Motor neuron (in vitro differentiated cells): ENCODE measurements at regions not wholly inside any gene's neighbourhood (a gene's known extent, or its start where the extent isn't known, plus 50 kb on each side); places are given as distances from the start of the nearest gene placed in this dataset.
A peak's percentile ranks its signal among the peaks of the same experiment; 100 is the strongest.

ENCODE experiments used
- ATAC-seq, 8 experiments: fragments of 200-7000 bp; cut with Tn5 transposase; replicated peaks in 6 of 8; 2 replicates each; pipeline ENCODE4 v1.8.0; 2021; ENCODE audit warnings: mild to moderate bottlenecking in 8 of 8, moderate library complexity in 8 of 8
- H3K27ac ChIP-seq, 2 donors: fragments of 250-450 bp; sonication (Bioruptor Pico); 2 replicates each; pipeline ENCODE4 v1.9.0; 2021; ENCODE audit warnings: antibody characterized with exemption in 2 of 2, mild to moderate bottlenecking in 2 of 2, moderate library complexity in 1 of 2
- H3K4me1 ChIP-seq, 2 donors: fragments of 250-450 bp; sonication (Bioruptor Pico); replicated peaks in 1 of 2; 2 replicates each; pipeline ENCODE4 v1.6.1; 2021; ENCODE audit warnings: antibody characterized with exemption in 2 of 2, mild to moderate bottlenecking in 2 of 2, moderate library complexity in 1 of 2
- H3K4me3 ChIP-seq, 5 donors: fragments of 250-450 bp; sonication (Bioruptor Pico); 2 replicates each; pipeline ENCODE4 v1.9.0; 2021; ENCODE audit warnings: antibody characterized with exemption in 5 of 5, mild to moderate bottlenecking in 5 of 5, moderate library complexity in 4 of 5
- WGBS, 10 experiments: fragments of 450-650 bp; shearing (Covaris generic); methylation state at CpG; one replicate each; pipeline ENCODE4 v1.0.0; 2022; 5-methylcytosine and 5-hydroxymethylcytosine counted together
- in situ Hi-C, 9 experiments: fragments of 400-800 bp; cut with MboI; loops; one replicate each; pipeline ENCODE4 v1.15.0; 2021; ENCODE audit warnings: low sequenced_read_pairs in 9 of 9, low pct_unique_long_range_greater_than_20kb in 2 of 9; ENCODE audit not compliant: unreplicated experiment in 9 of 9

GRCh38 chr12:132410296-132410625 lies 79.7 kb upstream of the FBRSL1 start:
- no peak overlapping the region for H3K4me3 ChIP-seq
- in situ Hi-C loops: loop anchor here in 6 of 9 experiments (25.0 kb wide), 3 partner anchors 152 to 248 kb away; partner anchors contain the start of genes LRCOL1 (in 3 of the 6) and P2RX2 (in 3 of the 6)
- ATAC-seq: no peak
- peaks cover 2 to 11% of the 10 kb centered on the region in 2 donors for H3K4me1 ChIP-seq
- 83% methylated on average over 4 of the region's 18 CpGs; no CpG with 5 or more reads in 9 of the 10 experiments for WGBS, 10 experiments
- no peak overlapping the region for H3K27ac ChIP-seq

GRCh38 chr12:132409495-132410295 lies 80.3 kb upstream of the FBRSL1 start:
- in situ Hi-C loops: loop anchor here in 6 of 9 experiments (10.0 to 25.0 kb wide), 4 partner anchors 153 to 247 kb away; partner anchors contain the start of genes LRCOL1 (in 3 of the 6) and P2RX2 (in 3 of the 6)
- no peak for ATAC-seq
- Histone ChIP-seq H3K4me1 (peaks cover 2 to 8% of the 10 kb centered on the region in 2 donors), H3K4me3 (no peak overlapping the region), H3K27ac (no peak overlapping the region)
- 85% methylated on average over 10 of the region's 42 CpGs; no CpG with 5 or more reads in 9 of the 10 experiments for WGBS, 10 experiments

GRCh38 chr12:132408626-132409494 lies 79.5 kb upstream of the GALNT9 start:
- in situ Hi-C loops: loop anchor here in 6 of 9 experiments (10.0 to 25.0 kb wide), 4 partner anchors 153 to 247 kb away; partner anchors contain the start of genes LRCOL1 (in 3 of the 6) and P2RX2 (in 3 of the 6)
- no peak for ATAC-seq
- WGBS, 10 experiments: 55 to 100% (median 97%) methylated on average over 1 to 6 of the region's 33 CpGs; no CpG with 5 or more reads in 4 of the 10 experiments
- Histone ChIP-seq H3K4me1 (peaks cover 2 to 8% of the 10 kb centered on the region in 2 donors), H3K27ac (no peak overlapping the region), H3K4me3 (no peak overlapping the region)

- Histone ChIP-seq H3K27ac (no peak overlapping the region), H3K4me3 (no peak overlapping the region), H3K4me1 (peaks cover 2 to 6% of the 10 kb centered on the region in 2 donors)
- 73 to 80% methylated on average over 2 to 3 of the region's 10 CpGs; no CpG with 5 or more reads in 8 of the 10 experiments for WGBS, 10 experiments
- no peak for ATAC-seq
- in situ Hi-C loops: loop anchor here in 6 of 9 experiments (10.0 to 25.0 kb wide), 4 partner anchors 154 to 246 kb away; partner anchors contain the start of genes LRCOL1 (in 3 of the 6) and P2RX2 (in 3 of the 6)
These were observed 78.6 kb upstream of the GALNT9 start for GRCh38 chr12:132407992-132408391.

GRCh38 chr12:132407451-132407961 lies 78.1 kb upstream of the GALNT9 start:
- peaks cover 2 to 6% of the 10 kb centered on the region in 2 donors for H3K4me1 ChIP-seq
- in situ Hi-C loops: loop anchor here in 6 of 9 experiments (10.0 to 25.0 kb wide), 4 partner anchors 155 to 245 kb away; partner anchors contain the start of genes LRCOL1 (in 3 of the 6) and P2RX2 (in 3 of the 6)
- 0 to 33% (median 17%) methylated on average over 1 to 9 of the region's 32 CpGs; no CpG with 5 or more reads in 5 of the 10 experiments for WGBS, 10 experiments
- no peak overlapping the region for H3K27ac ChIP-seq
- no peak overlapping the region for H3K4me3 ChIP-seq
- peak in 3 of 8 experiments; percentile 65 to 70 (median 69) for ATAC-seq

- no peak overlapping the region for H3K4me3 ChIP-seq
- in situ Hi-C loops: loop anchor here in 6 of 9 experiments (10.0 to 25.0 kb wide), 4 partner anchors 156 to 244 kb away; partner anchors contain the start of genes LRCOL1 (in 3 of the 6) and P2RX2 (in 3 of the 6)
These were observed 77.4 kb upstream of the GALNT9 start for GRCh38 chr12:132406493-132407450.

GRCh38 chr12:132405742-132406251 lies 76.4 kb upstream of the GALNT9 start:
- ATAC-seq: no peak
- no peak overlapping the region for H3K27ac ChIP-seq
- in situ Hi-C loops: loop anchor here in 6 of 9 experiments (10.0 to 25.0 kb wide), 4 partner anchors 157 to 243 kb away; partner anchors contain the start of genes LRCOL1 (in 3 of the 6) and P2RX2 (in 3 of the 6)
- H3K4me3 ChIP-seq: no peak overlapping the region
- 47 to 100% (median 82%) methylated on average over 1 to 6 of the region's 22 CpGs; no CpG with 5 or more reads in 6 of the 10 experiments for WGBS, 10 experiments
- H3K4me1 ChIP-seq: peaks cover 2 to 8% of the 10 kb centered on the region in 2 donors

More at GRCh38 chr12:132406493-132407450, 77.4 kb upstream of the GALNT9 start:
- H3K27ac ChIP-seq: no peak overlapping the region
- H3K4me1 ChIP-seq: peaks cover 2 to 6% of the 10 kb centered on the region in 2 donors
- peak in 5 of 8 experiments; percentile 23 to 70 (median 28) for ATAC-seq
- WGBS, 10 experiments: 60 to 100% (median 72%) methylated on average over 1 to 24 of the region's 67 CpGs; no CpG with 5 or more reads in 6 of the 10 experiments

- no peak overlapping the region for H3K27ac ChIP-seq
- peaks cover 3 to 11% of the 10 kb centered on the region in 2 donors for H3K4me1 ChIP-seq
- H3K4me3 ChIP-seq: no peak overlapping the region
- whole genome bisulfite sequencing, 10 experiments: 24 to 71% (median 54%) methylated on average over 2 to 16 of the region's 36 CpGs; no CpG with 5 or more reads in 3 of the 10 experiments
- in situ Hi-C loops: loop anchor here in 6 of 9 experiments (10.0 to 25.0 kb wide), 4 partner anchors 157 to 243 kb away; partner anchors contain the start of genes LRCOL1 (in 3 of the 6) and P2RX2 (in 3 of the 6)
- peak in 2 of 8 experiments; percentile 12 to 27 for ATAC-seq
These were observed 75.8 kb upstream of the GALNT9 start for GRCh38 chr12:132404951-132405741.

GRCh38 chr12:132404435-132404855 lies 75.1 kb upstream of the GALNT9 start:
- H3K4me3 ChIP-seq: no peak overlapping the region
- ATAC-seq: no peak
- in situ Hi-C loops: loop anchor here in 6 of 9 experiments (10.0 to 25.0 kb wide), 4 partner anchors 158 to 242 kb away; partner anchors contain the start of genes LRCOL1 (in 3 of the 6) and P2RX2 (in 3 of the 6)

More at GRCh38 chr12:132404435-132404855, 75.1 kb upstream of the GALNT9 start:
- Histone ChIP-seq H3K4me1 (peaks cover 8 to 15% of the 10 kb centered on the region in 2 donors), H3K27ac (no peak overlapping the region)
- 0 to 93% (median 60%) methylated on average over 1 to 5 of the region's 7 CpGs; no CpG with 5 or more reads in 6 of the 10 experiments for WGBS, 10 experiments
